IMR-90 (cell line): ENCODE measurements at regions not wholly inside any gene's neighbourhood (a gene's known extent, or its start where the extent isn't known, plus 50 kb on each side); places are given as distances from the start of the nearest gene placed in this dataset.

ENCODE experiments used
- ATAC-seq: fragments of 200-7000 bp; cut with Tn5 transposase; 2 replicates; pipeline ENCODE4 v1.9.1; 2020; ENCODE audit warnings: low read depth, mild to moderate bottlenecking, moderate library complexity
- BruUV-seq: library from RNA; stranded (reverse); fragments of 400-500 nt; replicated peaks from 2 replicates; lab custom pipeline; 2021; lab: Mats Ljungman, UMichigan
- CTCF ChIA-PET: fragments of 300-600 bp; formaldehyde crosslinking; extraction: SDS; loops from one replicate; lab custom pipeline; 2021; ENCODE audit warnings: antibody characterized with exemption; lab: Yijun Ruan, JAX
- POLR2A ChIA-PET: fragments of 300-600 bp; sonication (Branson Sonifier 250); formaldehyde crosslinking; loops from one replicate; lab custom pipeline; 2022; ENCODE audit warnings: antibody characterized with exemption; ENCODE audit not compliant: unreplicated experiment; lab: Charles Lee
- DNase-seq: peaks from one replicate; pipeline ENCODE4 v3.0.0; 2013
- H2AFZ ChIP-seq: replicated peaks from 2 replicates; pipeline ENCODE3; 2013; ENCODE audit warnings: low read length, mild to moderate bottlenecking; ENCODE audit not compliant: poor library complexity
- H2AK5ac ChIP-seq: 2 replicates; pipeline ENCODE4 v1.6.1; 2013; ENCODE audit warnings: low read depth, low read length, inconsistent platforms
- H2AK9ac ChIP-seq: replicated peaks from 2 replicates; pipeline ENCODE3; 2013; ENCODE audit warnings: mild to moderate bottlenecking, low read depth, low read length, moderate library complexity; ENCODE audit not compliant: poor library complexity
- H2BK120ac ChIP-seq: 2 replicates; pipeline ENCODE4 v1.6.1; 2013; ENCODE audit warnings: low read depth, low read length, inconsistent platforms
- H2BK15ac ChIP-seq: 3 replicates; pipeline ENCODE4 v1.6.1; 2013; ENCODE audit warnings: low read depth, low read length, inconsistent platforms
- H2BK20ac ChIP-seq: 2 replicates; pipeline ENCODE4 v1.6.1; 2013; ENCODE audit warnings: low read depth, mild to moderate bottlenecking, inconsistent platforms, low read length, moderate library complexity
- H2BK5ac ChIP-seq: 2 replicates; pipeline ENCODE4 v1.6.1; 2013; ENCODE audit warnings: mild to moderate bottlenecking, low read depth, low read length, inconsistent platforms; ENCODE audit not compliant: poor library complexity, severe bottlenecking
- H3K14ac ChIP-seq: replicated peaks from 2 replicates; pipeline ENCODE4 v1.6.1; 2013; ENCODE audit warnings: low read depth, low read length, inconsistent platforms
- H3K18ac ChIP-seq: 2 replicates; pipeline ENCODE4 v1.6.1; 2013; ENCODE audit warnings: low read depth, low read length, control low read depth
- H3K23ac ChIP-seq: 2 replicates; pipeline ENCODE4 v1.6.1; 2013; ENCODE audit warnings: low read depth, low read length, inconsistent platforms
- H3K27ac ChIP-seq: 2 replicates; pipeline ENCODE4 v1.5.1; 2013; ENCODE audit warnings: mild to moderate bottlenecking, control low read depth, low read length; ENCODE audit not compliant: insufficient read depth
- H3K27me3 ChIP-seq: 2 replicates; pipeline ENCODE4 v1.6.1; 2013; ENCODE audit warnings: low read length; ENCODE audit not compliant: control insufficient read depth, insufficient read depth
- H3K36me3 ChIP-seq: 2 replicates; pipeline ENCODE4 v1.6.1; 2013; ENCODE audit warnings: low read length, mixed read lengths; ENCODE audit not compliant: control insufficient read depth, insufficient read depth
- H3K4ac ChIP-seq: 2 replicates; pipeline ENCODE4 v1.6.1; 2013; ENCODE audit warnings: low read depth, low read length, inconsistent platforms
- H3K4me1 ChIP-seq: 2 replicates; pipeline ENCODE4 v1.6.1; 2013; ENCODE audit warnings: low read length, mixed read lengths; ENCODE audit not compliant: control insufficient read depth, insufficient read depth
- H3K4me2 ChIP-seq: 2 replicates; pipeline ENCODE4 v1.6.1; 2013; ENCODE audit warnings: low read depth, mild to moderate bottlenecking, control low read depth, low read length, moderate library complexity
- H3K4me3 ChIP-seq: 2 replicates; pipeline ENCODE4 v1.5.1; 2013; ENCODE audit warnings: low read depth, mild to moderate bottlenecking, control low read depth, low read length, moderate library complexity; ENCODE audit not compliant: insufficient read depth
- H3K56ac ChIP-seq: 2 replicates; pipeline ENCODE4 v1.6.1; 2013; ENCODE audit warnings: low read length, inconsistent platforms; ENCODE audit not compliant: insufficient read depth; ENCODE audit errors: extremely low read depth
- H3K79me1 ChIP-seq, 2 experiments: 2 replicates each; pipeline ENCODE4 v1.6.1; 2013; ENCODE audit warnings: low read length in 2 of 2, inconsistent platforms in 1 of 2, low read depth in 1 of 2
- H3K9ac ChIP-seq: 2 replicates; pipeline ENCODE4 v1.6.1; 2013; ENCODE audit warnings: low read depth, low read length, control low read depth
- H3K9me1 ChIP-seq: 2 replicates; pipeline ENCODE4 v1.6.1; 2013; ENCODE audit warnings: low read length, inconsistent platforms; ENCODE audit not compliant: insufficient read depth
- H3K9me3 ChIP-seq: 2 replicates; pipeline ENCODE4 v1.6.1; 2013; ENCODE audit warnings: low read length; ENCODE audit not compliant: control insufficient read depth, insufficient read depth
- H4K20me1 ChIP-seq: 2 replicates; pipeline ENCODE4 v1.6.1; 2013; ENCODE audit warnings: low read length, inconsistent platforms; ENCODE audit not compliant: insufficient read depth
- H4K5ac ChIP-seq: 2 replicates; pipeline ENCODE4 v1.6.1; 2013; ENCODE audit warnings: mild to moderate bottlenecking, low read depth, low read length, control low read depth
- H4K8ac ChIP-seq, 2 experiments: 2 replicates each; pipeline ENCODE4 v1.6.1; 2013; ENCODE audit warnings: low read depth in 2 of 2, low read length in 2 of 2, control low read depth in 1 of 2, inconsistent platforms in 1 of 2
- H4K91ac ChIP-seq: 2 replicates; pipeline ENCODE4 v1.6.1; 2013; ENCODE audit warnings: low read depth, low read length, inconsistent platforms; ENCODE audit not compliant: insufficient read depth
- CEBPB ChIP-seq: IDR thresholded peaks from 2 replicates; pipeline ENCODE4 v1.6.1; 2012; ENCODE audit warnings: low read depth, low read length, improper control_type of control experiment
- CHD1 ChIP-seq: IDR thresholded peaks from 2 replicates; pipeline ENCODE4 v1.6.1; 2012; ENCODE audit warnings: low read depth, low read length, improper control_type of control experiment
- CTCF ChIP-seq: conservative IDR thresholded peaks from 2 replicates; pipeline ENCODE4 v1.5.1; 2012; ENCODE audit warnings: mild to moderate bottlenecking, low read depth, low read length, improper control_type of control experiment
- ELK1 ChIP-seq: fragments of 150-350 bp; IDR thresholded peaks from 2 replicates; pipeline ENCODE4 v1.6.1; 2016; ENCODE audit warnings: low read depth, mild to moderate bottlenecking, low read length, moderate library complexity, borderline replicate concordance
- FOS ChIP-seq: fragments of 150-350 bp; IDR thresholded peaks from 2 replicates; pipeline ENCODE4 v1.6.1; 2016; ENCODE audit warnings: low read depth, low read length
- MAFK ChIP-seq: IDR thresholded peaks from 2 replicates; pipeline ENCODE4 v1.6.1; 2012; ENCODE audit warnings: low read depth, low read length, improper control_type of control experiment
- MAZ ChIP-seq: IDR thresholded peaks from 2 replicates; pipeline ENCODE4 v1.6.1; 2012; ENCODE audit warnings: low read depth, mild to moderate bottlenecking, low read length, improper control_type of control experiment, moderate library complexity, borderline replicate concordance
- MXI1 ChIP-seq: IDR thresholded peaks from 2 replicates; pipeline ENCODE4 v1.6.1; 2012; ENCODE audit warnings: low read depth, mild to moderate bottlenecking, low read length, moderate library complexity, borderline replicate concordance
- POLR2A ChIP-seq: IDR thresholded peaks from 2 replicates; pipeline ENCODE4 v1.6.1; 2012; ENCODE audit warnings: mild to moderate bottlenecking, low read depth, low read length
- RAD21 ChIP-seq: IDR thresholded peaks from 2 replicates; pipeline ENCODE4 v1.6.1; 2012; ENCODE audit warnings: low read length, improper control_type of control experiment
- RCOR1 ChIP-seq: IDR thresholded peaks from 2 replicates; pipeline ENCODE4 v1.6.1; 2012; ENCODE audit warnings: mild to moderate bottlenecking, low read length, improper control_type of control experiment; ENCODE audit not compliant: insufficient replicate concordance
- SMC3 ChIP-seq: fragments of 150-350 bp; IDR thresholded peaks from 2 replicates; pipeline ENCODE4 v1.6.1; 2016; ENCODE audit warnings: low read depth, mild to moderate bottlenecking, antibody characterized with exemption, low read length, moderate library complexity
- WGBS, 2 experiments: methylation state at CpG; one replicate each; pipeline versions ENCODE4 v1.1.5 to v1.1.7; 2013; ENCODE audit warnings: missing lambda C conversion rate in 2 of 2; ENCODE audit not compliant: insufficient read length in 1 of 2; ENCODE audit errors: extremely low coverage in 2 of 2; 5-methylcytosine and 5-hydroxymethylcytosine counted together
- dilution Hi-C: fragments of 300-500 bp; cut with HindIII; formaldehyde crosslinking; loops from one replicate; pipeline ENCODE4 v1.14.3; 2018; ENCODE audit warnings: low sequenced_read_pairs; ENCODE audit not compliant: unreplicated experiment
- in situ Hi-C: fragments of 300-500 bp; cut with MboI; formaldehyde crosslinking; loops from 3 replicates; pipeline ENCODE4 v1.14.3; 2019; ENCODE audit warnings: low sequenced_read_pairs, inconsistent platforms, mixed read lengths
- intact Hi-C: fragments of 100-400 bp; cut with micrococcal nuclease; formaldehyde crosslinking; loops from 2 replicates; pipeline ENCODE4 v1.10.0; 2022
- TF ChIP-seq, protein P1 (sequence below): fragments of 150-350 bp; IDR thresholded peaks from 2 replicates; pipeline ENCODE4 v1.6.1; 2017; ENCODE audit warnings: mild to moderate bottlenecking, antibody characterized with exemption, low read length, low read depth

DNA sequence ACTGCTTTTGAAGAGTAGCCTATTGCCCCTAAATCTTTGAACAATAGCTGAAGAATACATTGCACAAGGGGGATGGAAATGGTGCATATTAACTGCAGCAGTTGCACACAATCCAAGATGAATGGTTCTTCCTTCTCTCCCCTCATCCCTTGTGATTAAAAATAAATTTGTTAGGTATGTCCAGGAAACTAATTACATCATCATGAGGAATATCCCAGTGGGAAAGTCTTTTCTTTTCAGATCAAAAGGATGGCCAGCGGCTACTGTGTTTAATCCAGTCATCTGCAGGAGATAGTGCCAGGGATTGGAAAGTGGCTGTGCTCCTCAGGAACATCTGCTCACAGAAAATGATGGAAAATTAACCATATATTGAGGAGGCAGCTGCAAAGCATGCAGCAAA lies 508.4 kb upstream of the SEMA6A start:
- no peaks in the 10 kb centered on the region for H4K20me1 ChIP-seq
- H4K5ac ChIP-seq = no peak overlapping the region
- intact Hi-C loops (no loop called here), in situ Hi-C loops (no loop called here), dilution Hi-C loops (no loop called here)
- no peaks in the 10 kb centered on the region for H3K79me1 ChIP-seq
- H3K4me1 ChIP-seq = no peaks in the 10 kb centered on the region
- no peak overlapping the region for H3K23ac ChIP-seq
- no CpG with 5 or more reads among the region's 1 CpG for WGBS, 2 experiments
- H2AFZ ChIP-seq = no peak overlapping the region
- ChIA-PET POLR2A (no interaction called here), CTCF (no interaction called here)
- H3K14ac ChIP-seq = no peak overlapping the region
- H2AK9ac ChIP-seq = no peak overlapping the region
- no peak overlapping the region for H3K56ac ChIP-seq
- H3K18ac ChIP-seq = no peak overlapping the region
- no peak overlapping the region for H2AK5ac ChIP-seq
- H3K9me3 ChIP-seq = peaks cover 9% of the 10 kb centered on the region; the same call in 1 of the 2 replicates
- no peaks in the 10 kb centered on the region for H3K27me3 ChIP-seq
- no peaks in the 10 kb centered on the region for H3K9me1 ChIP-seq
- H3K4ac ChIP-seq = no peak overlapping the region
- H3K4me3 ChIP-seq = no peak overlapping the region
- TF ChIP-seq SMC3 (no peak), FOS (no peak), RCOR1 (no peak), MAZ (no peak), ELK1 (no peak), MAFK (no peak), RAD21 (no peak), CHD1 (no peak), MXI1 (no peak), POLR2A (no peak), CTCF (no peak), CEBPB (no peak)
- TF ChIP-seq, protein P1, sequence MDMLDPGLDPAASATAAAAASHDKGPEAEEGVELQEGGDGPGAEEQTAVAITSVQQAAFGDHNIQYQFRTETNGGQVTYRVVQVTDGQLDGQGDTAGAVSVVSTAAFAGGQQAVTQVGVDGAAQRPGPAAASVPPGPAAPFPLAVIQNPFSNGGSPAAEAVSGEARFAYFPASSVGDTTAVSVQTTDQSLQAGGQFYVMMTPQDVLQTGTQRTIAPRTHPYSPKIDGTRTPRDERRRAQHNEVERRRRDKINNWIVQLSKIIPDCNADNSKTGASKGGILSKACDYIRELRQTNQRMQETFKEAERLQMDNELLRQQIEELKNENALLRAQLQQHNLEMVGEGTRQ = no peak
- H4K91ac ChIP-seq = no peak overlapping the region
- no peak overlapping the region for H2BK15ac ChIP-seq
- H3K9ac ChIP-seq = no peak overlapping the region
- no peak overlapping the region for H3K4me2 ChIP-seq
- H2BK20ac ChIP-seq = no peak overlapping the region
- no peak for ATAC-seq
- H2BK120ac ChIP-seq = no peak overlapping the region
- BruUV-seq = no TSS peak
- no peak overlapping the region for H3K27ac ChIP-seq
- H3K36me3 ChIP-seq = no peaks in the 10 kb centered on the region
- no peak overlapping the region for H2BK5ac ChIP-seq
- DNase-seq = no peak
- H4K8ac ChIP-seq = no peak overlapping the region
